Posterior cingulate gyrus (tissue), 11 donors: ENCODE measurements at regions not wholly inside any gene's neighbourhood (a gene's known extent, or its start where the extent isn't known, plus 50 kb on each side); places are given as distances from the start of the nearest gene placed in this dataset.
"Not testable (repeated sequence)": the region's sequence is repeated elsewhere in the genome, so short reads cannot be mapped to it uniquely, and the experiment has no call there.

Source experiments
- DNase-seq, 10 donors: peaks; one replicate each; pipeline versions ENCODE4 v3.0.0 to v3.0.0-alpha.2; 2020 to 2021; ENCODE audit warnings: mixed read lengths in 3 of 10
- intact Hi-C: fragments of 100-400 bp; cut with DNase I; formaldehyde crosslinking; loops from one replicate; pipeline ENCODE4 v1.15.1; 2023

DNA sequence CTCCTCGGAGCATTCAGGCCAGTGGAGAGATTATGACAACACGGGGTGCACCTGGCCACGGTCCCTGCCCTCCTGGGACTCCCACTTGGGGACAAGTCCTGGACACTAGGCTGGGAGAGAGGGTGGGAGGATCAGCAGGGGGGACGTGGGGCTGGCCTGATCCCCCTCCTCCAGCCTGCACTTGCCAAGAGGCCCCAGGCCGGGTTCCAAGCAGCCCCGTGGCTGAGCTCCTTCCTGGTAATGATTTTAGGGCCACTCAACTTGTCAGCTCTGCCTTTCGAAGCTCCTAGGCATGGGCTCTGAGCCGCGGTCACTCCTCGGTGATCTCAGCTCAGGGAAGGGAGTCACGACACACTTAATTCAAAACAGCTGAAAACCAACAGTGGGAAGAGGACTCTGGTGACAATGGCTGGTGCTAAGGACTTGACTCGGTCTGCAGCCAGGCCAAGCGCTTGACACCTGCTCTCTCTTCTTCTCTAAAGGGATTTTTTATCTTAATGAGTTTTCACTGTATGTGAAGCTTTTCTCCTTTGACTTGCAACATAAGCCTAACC lies 161.7 kb downstream of the BMP7 start:
- DNase-seq, result peak in 1 of 10 donors; percentile 82
- intact Hi-C loops, result no loop called here

DNA sequence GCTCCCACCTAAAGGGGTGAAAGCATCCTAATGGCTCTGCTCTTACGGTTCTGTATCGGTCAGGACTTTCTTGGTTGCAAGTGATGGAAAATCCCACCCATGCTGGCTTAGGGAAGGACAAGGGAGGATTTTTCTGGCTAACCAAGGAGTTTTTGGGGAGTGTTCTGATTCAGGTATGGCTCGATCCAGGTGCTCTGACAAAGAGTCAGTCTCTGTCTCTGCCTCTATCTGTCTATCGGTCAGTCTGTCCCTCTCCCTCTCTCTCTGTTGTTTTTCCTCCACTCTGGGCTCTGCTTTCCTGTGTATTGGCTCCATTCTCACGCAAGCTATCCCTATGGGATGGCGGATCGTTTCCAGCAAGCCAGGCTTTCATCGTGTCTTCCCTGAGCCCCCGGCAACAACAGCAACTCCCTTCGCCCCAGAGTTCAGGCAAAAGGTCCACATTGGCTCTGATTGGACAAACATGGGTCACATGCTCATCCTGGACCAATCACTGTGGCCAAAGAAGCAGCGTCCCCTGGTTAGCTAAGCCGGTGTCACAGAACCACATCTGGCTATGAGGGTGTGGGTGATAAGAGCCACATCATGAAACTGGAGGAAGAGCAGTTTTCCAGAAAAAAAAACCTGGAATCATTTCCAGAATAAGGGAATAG lies 160.3 kb downstream of the BMP7 start:
- peak in 1 of 10 donors; percentile 65 for DNase-seq
- intact Hi-C loops, result no loop called here

DNA sequence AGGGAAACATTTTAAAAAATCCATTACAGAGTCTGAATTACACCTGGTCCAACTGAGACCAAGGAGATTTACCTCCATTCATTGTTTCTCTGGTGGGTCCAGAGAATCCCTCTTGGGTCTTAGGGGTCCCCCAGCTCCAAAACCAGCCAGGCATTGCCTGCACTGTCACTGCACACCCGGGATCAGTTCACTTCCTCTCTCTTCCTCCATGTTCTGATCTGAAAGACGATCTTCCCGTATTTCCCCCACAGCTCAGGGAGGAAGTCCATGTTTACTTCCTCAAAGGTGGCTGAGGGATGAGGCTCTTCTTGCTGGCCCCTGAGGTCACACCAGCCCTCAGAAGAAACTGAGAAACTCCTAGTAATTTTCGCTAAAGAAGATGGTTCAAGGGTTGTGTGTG lies 159.7 kb downstream of the BMP7 start:
- intact Hi-C loops, result no loop called here
- peak in 1 of 10 donors; percentile 51 for DNase-seq

DNA sequence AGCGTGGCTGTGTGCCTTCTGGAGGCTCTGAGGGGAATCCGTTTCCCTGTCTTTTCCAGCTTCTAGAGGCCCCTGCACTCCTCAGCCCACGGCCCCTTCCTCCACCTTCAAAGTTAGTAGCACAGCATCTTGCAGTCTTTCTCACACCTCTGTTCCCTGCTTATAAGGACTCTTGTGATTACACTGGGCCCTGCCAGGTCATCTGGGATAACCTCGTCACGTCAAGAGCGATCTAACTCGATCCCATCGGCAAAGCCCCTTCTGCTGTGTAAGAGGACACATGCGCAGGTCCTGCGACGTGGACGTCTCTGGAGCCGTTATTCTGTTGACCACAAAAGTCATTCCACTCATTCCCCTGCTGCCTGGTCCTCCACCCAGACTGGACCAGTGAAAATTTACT lies 159.2 kb downstream of the BMP7 start:
- intact Hi-C loops, result no loop called here
- DNase-seq, result peak in 1 of 10 donors; percentile 73

DNA sequence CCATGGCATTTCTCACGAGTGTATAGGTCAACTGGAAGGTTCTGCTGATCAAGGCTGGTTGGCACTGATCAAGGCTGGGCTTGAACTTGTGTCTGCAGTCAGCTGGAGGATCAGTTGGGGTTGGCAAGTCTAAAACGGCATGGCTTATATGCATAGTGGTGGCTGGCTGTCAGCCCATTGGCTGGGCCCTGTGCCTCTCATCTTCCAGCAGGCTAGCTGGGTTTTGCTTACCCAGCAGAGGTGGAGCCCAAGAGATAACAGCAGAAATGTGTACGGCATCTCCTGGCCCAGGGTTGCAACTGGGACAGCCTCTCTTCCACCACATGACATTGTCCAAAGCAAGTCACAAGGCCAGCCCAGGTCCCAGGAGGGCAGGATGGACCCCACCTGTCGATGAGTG lies 158.2 kb downstream of the BMP7 start:
- intact Hi-C loops, result no loop called here
- DNase-seq, result peak in 1 of 10 donors; percentile 74

DNA sequence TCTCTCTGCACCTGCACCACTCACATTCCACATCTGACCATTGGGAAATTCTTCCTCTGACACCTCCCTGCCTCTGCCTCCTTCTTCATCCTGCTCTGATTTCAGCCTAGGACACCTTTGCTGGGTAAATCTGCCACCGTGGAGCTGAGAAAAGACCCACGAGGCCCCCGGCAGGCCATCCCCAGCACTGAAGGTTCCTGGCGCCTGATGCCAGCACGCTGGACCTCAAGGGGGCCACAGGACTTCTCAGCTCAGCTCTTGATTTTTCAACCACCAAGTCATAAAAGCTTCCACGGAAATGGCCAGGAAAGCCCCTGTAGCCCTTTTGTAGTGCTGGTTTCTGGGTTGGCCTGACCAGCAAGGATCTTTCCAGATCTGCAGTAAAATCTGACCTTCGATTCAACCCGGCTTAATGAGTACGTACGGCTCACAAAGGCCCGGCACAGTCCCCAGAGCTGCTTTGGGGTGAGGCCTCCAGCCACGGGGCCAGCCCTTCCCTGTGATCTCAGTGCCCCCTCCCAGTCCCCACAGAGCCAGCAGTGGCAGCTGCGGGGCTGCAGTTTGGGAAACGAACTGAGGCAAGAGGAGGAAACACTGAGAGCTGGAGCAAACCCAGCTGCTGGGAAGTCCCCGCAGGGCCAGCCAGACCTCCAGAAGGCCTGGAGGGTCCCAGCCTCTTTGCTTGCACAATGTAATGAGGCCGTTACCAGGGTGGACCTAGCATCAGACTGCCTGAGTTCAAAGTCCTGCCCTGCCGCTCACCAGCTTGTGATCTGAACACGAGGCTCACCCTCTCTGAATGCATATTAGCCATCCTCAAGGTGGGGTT lies 157.5 kb downstream of the BMP7 start:
- DNase-seq, result peak in 1 of 10 donors; percentile 76

DNA sequence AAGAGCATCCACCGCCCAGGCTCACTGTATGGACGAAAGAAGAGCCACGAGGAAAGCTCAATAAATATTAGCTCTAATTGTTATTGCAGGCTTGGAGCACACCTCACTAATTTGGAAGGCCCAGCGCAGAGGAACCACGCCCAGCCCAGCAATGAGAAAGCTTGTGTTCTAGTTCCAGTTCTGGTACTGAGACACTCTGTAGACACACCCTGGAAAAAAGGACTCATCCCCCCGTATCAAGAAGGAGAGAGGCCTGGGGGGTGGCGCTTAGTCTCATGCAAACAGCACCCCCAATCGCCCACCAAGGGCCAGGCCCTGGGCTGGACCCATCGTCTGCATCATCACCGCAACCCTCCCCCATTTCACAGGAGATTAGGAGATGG lies 156.9 kb downstream of the BMP7 start:
- DNase-seq, result no peak
- intact Hi-C loops, result no loop called here

More for the DNA sequence above, 157.5 kb downstream of the BMP7 start:
- intact Hi-C loops, result no loop called here

DNA sequence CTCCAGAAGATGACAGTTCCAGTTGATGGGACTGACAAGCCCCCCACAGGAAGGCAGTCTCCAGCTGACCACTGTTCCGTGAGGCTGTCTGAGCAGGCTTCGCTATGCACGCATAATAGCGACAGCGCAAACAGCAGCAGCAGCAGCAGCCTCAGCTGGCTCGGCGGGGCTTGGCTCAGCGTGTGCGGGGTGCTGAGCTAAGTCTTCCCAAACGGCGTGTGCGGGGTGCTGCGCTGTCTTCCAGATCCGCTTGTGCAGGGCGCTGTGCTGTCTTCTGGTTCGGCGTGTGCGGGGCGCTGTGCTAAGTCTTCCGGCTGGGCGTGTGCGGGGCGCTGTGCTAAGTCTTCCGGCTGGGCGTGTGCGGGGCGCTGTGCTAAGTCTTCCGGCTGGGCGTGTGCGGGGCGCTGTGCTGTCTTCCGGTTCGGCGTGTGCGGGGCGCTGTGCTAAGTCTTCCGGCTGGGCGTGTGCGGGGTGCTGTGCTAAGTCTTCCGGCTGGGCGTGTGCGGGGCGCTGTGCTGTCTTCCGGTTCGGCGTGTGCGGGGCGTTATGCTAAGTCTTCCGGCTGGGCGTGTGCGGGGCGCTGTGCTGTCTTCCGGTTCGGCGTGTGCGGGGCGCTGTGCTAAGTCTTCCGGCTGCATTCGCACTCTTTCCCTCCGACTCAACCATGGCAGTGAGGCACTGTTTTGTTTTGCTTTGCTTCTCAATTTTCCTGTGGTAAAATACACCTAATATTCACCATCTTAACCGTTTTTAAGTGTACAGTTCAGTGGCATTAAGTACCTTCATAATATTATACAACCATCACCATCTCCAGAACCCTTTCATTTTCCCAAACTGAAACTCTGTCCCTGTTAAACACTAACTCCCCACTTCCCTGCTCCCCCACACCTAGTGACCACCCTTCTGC lies 156.1 kb downstream of the BMP7 start:
- intact Hi-C loops, result not testable (repeated sequence)
- peak in 1 of 10 donors; percentile 19 for DNase-seq

DNA sequence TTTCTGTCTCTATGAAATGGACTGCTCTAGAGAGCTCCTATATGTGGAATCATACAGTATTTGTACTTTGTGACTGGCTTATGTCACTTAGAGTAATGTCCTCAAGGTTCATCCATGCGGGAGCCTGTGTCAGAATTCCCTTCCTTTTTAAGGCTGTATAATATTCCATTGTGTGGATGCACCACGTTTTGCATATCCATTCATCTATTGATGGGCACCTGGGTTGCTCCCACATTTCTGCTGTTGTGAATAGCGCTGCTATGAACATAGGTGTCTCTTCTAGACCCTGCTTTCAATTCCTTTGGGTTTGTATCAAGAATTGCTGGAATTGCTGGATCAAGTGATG lies 155.4 kb downstream of the BMP7 start:
- intact Hi-C loops, result no loop called here
- no peak for DNase-seq

DNA sequence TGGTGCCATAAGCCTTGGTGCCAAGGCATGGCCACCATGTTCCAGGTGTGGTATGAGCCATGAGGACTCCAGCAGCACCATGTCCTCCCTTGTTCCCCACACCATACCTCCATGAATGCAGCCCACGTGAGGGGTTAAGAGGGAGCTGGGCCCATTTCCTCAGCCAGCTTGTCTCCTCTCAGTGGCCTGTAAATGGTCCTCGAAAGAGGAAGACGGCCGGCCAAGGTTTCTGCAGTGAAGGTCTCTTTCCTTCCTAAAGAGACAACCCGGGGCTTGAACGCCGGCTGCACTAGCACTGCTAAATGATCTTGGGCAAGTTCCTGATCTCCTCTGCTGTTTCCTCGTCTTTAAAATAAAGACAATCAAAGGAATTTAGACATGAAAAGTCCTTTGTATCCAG lies 154.0 kb downstream of the BMP7 start:
- DNase-seq, result no peak
- intact Hi-C loops, result no loop called here

DNA sequence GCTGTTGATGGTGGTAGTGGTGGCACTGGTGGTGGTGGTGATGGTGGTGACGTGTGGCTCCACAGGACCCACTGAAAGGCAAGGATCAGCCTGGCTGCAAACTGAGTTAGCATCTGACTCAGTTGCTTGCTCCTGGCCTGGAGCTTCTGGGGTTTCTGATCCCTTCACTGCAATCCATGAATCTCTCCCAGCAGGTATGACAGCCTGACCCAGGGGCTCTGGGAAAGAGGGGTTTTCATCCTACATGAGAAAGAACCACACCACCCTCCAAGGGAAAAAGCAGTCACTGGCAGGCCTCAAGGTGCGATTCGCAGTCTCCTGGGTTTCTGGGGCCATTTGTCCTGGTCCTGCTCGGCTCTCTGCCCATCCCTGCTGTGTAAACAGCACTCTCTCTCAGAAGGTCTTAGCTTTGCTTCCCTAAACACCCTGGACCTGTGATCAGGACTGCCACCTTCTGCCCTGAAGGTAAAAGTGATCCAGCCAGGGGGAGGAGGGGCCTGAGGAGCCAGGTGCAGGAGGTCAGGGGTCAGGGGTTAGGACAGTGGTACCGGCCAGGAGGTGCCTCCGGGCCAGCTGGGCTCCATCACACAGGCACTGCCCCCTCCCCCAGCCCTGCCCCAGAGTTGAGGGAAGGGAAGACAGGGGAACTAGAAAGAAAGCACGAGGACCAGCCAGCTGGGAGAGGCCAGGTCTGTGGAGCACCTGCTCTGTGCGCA lies 152.0 kb downstream of the BMP7 start:
- DNase-seq, result no peak
- intact Hi-C loops, result no loop called here

DNA sequence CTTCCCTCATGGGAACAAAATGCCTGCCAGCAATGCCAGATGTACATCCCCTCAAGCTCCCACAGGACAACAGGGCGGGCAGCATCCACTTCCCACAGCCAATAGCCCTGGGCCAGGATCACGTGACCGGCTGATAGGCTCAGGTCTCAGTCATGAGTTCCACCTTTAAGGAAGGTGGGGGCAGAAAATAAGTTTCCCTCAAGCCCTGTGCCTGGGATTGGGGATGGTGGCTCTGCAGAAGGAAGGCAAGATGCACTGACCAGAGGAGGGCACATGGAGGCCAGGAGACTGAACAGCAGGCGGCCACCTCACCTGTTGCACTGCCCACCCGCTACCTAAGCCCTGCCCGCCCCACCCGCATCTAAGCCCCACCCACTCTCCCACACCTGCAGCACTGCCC lies 149.1 kb downstream of the BMP7 start:
- DNase-seq, result no peak
- intact Hi-C loops, result no loop called here

DNA sequence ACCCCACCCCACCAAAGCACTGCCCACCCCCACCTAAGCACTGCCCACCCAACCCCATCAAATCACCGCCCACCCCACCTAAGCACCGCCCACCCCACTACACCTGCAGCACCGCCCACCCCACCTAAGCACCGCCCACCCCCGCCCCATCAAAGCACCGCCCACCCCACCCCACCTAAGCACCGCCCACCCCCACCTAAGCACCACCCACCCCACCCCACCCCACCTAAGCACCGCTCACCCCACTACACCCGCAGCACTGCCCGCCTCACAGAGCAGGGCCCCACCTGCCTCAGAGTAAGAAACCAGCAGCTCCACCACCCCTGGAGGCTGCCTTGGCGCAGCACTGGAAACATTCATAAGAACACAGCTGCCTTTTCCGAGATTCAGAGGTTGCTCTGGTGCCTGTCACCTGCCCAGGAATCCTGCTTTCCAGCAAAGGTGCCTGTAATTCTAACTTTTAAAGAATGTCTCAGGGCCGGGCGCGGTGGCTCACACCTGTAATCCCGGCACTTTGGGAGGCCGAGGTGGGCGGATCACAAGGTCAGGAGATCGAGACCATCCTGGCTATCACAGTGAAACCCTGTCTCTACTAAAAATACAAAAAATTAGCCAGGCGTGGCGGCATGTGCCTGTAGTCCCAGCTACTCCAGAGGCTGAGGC lies 148.2 kb downstream of the BMP7 start:
- intact Hi-C loops, result no loop called here
- no peak for DNase-seq
